Urothelium cell line (cell line): ENCODE measurements at regions not wholly inside any gene's neighbourhood (a gene's known extent, or its start where the extent isn't known, plus 50 kb on each side); places are given as distances from the start of the nearest gene placed in this dataset.
"Not testable (repeated sequence)": the region's sequence is repeated elsewhere in the genome, so short reads cannot be mapped to it uniquely, and the experiment has no call there.

Source experiments
- DNase-seq: peaks from one replicate; pipeline ENCODE4 v3.0.0; 2011; ENCODE audit warnings: low spot score, mixed read lengths
- FAIRE-seq: peaks from 2 replicates; lab custom pipeline; 2011; peaks lifted over from hg19 to GRCh38; lab: Jason Lieb, UNC

- FAIRE-seq, DNase-seq: not testable (repeated sequence)
Measured at GRCh38 chr10:95137990-95138625, 55.9 kb upstream of the ACSM6 start.

GRCh38 chr10:95134490-95134889 lies 59.5 kb upstream of the ACSM6 start:
- no peak for DNase-seq
- no peak for FAIRE-seq

DNA sequence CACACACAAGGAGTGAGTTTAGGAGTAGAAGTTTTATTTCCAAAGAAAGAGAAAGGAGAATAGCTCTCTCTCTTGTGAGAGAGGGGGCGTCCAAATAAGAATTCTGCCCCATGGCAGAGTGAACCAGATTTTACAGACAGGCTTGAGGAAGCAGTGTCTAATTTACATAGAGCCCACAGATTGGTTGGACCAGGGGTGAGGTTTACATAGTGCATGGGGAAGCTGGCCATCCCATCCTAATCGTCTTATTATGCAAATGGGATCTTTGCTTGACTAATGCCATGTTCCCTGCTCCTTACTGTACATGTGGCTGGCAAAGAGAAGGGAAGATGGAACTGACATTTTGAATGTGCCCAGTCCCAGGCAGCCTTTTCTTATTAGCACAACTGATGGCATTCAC lies 60.0 kb upstream of the ACSM6 start:
- peak; percentile 88 for FAIRE-seq
- DNase-seq, result no peak

DNA sequence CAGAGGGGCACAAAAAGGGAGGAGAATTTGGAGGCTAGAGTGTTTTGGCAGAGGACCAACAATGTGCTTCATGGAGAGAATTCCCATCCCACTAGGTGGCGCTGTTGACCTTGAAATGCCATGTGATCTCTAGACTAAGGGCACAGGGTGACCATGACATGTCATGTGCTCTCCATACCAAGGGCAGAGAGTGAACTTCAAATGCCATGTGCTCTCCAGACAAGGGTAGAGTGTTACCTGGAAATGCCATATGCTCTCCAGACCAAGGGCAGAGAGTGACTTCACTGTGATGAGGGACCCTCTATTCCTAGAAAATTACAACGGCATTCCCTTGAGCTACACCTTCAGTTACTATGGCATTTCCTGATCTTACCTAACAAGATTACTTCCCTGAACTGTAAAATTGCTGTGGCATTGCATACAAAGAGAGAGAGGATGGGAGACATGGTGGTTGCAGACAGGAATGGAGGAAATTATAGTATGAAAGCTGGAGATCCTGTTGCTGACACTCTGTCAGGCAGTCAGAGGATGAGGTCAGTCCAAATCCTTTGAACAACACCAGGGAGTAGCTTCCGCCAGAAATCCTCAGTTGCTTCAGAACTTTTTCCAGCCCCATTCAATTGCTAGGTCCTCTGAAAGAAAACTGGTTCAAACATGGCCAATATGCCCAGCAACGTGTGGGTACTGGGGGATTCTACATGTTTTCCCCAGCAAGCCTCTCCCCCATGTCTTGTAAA lies 60.9 kb upstream of the ACSM6 start:
- FAIRE-seq (peak; percentile 79), DNase-seq (peak; percentile 61)

DNA sequence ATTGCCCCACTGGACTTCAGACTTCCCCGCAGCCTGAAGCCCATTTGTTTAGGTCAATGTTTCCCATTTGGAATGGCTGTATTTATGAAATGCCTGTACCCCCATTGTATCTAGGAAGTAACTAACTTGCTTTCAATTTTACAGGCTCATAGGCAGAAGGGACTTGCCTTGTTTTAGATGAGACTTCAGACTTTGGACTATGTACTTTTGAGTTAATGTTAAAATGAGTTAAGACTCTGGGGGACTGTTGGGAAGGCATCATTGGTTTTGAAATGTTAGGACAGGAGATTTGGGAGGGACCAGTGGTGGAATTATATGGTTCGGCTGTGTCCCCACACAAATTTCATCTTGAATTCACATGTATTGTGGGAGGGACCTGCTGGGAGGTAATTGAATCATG lies 61.1 kb upstream of the CYP2C8 start:
- not testable (repeated sequence) for FAIRE-seq, DNase-seq

GRCh38 chr10:95125582-95125981 lies 56.3 kb upstream of the CYP2C8 start:
- FAIRE-seq (no peak), DNase-seq (no peak)

DNA sequence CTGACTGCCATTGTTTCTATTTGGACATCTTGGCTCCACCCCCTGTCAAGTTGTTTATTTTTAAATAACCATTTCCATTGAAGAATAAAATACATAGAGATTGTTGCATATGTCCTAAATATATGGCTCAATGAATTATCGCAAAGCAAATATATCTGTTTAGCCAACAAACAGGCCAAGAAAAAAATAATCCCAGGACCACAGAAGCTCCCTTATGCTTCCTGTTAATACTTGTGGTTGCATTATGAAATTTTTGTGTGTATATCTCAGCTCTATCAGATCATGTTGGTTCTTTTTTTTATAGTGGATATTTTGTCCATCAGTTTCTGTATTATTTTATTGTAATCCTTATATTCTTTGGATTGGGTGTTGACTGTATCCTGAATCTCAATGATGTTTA lies 53.4 kb upstream of the CYP2C8 start:
- no peak for DNase-seq
- FAIRE-seq, result no peak

GRCh38 chr10:95121904-95122303 lies 52.6 kb upstream of the CYP2C8 start:
- FAIRE-seq, result no peak
- DNase-seq, result no peak
